ENCODE measurements at regions not wholly inside any gene's neighbourhood (a gene's known extent, or its start where the extent isn't known, plus 50 kb on each side); places are given as distances from the start of the nearest gene placed in this dataset.
"Not testable (repeated sequence)": the region's sequence is repeated elsewhere in the genome, so short reads cannot be mapped to it uniquely, and the experiment has no call there.

DNA sequence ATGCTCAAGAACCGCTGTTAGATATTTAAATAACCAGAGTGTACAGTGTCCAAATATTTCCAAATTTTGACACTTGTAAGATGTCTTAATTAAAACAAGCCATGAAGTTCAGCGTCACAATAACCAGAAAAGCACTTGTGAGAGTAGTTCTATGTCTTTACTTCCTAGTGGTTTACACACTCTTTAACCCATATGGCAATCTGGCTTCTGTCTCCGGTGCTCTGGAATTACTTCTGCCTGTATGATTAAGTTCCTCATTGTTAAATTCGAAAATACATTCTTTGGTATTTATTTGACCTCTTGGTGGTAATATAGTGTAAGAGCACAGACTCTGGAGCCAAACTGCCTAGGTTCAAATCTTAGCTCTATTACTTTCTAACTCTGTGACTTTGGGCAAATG, 89.9 kb upstream of the NOTCH2NLA start:
- DNase-seq: not testable (repeated sequence)

DNA sequence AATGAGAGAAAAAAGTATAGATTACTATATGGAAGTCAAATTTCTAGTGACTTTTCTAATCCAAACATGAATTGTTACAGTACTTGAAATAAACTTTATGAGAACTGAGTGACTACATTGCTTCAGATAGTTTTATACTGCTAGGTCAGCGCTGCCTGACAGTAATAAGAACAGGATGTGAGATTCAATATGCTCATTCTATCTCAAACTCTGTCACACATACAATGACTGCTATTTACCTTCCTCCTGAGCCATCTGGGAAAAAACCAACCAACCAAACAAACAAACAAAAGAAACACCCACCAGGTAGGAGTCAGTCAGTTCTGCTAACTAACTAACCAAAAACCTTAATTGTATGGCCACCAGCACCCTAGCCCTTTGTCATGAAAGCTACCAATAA, 89.0 kb upstream of the NOTCH2NLA start:
- not testable (repeated sequence) for DNase-seq

DNA sequence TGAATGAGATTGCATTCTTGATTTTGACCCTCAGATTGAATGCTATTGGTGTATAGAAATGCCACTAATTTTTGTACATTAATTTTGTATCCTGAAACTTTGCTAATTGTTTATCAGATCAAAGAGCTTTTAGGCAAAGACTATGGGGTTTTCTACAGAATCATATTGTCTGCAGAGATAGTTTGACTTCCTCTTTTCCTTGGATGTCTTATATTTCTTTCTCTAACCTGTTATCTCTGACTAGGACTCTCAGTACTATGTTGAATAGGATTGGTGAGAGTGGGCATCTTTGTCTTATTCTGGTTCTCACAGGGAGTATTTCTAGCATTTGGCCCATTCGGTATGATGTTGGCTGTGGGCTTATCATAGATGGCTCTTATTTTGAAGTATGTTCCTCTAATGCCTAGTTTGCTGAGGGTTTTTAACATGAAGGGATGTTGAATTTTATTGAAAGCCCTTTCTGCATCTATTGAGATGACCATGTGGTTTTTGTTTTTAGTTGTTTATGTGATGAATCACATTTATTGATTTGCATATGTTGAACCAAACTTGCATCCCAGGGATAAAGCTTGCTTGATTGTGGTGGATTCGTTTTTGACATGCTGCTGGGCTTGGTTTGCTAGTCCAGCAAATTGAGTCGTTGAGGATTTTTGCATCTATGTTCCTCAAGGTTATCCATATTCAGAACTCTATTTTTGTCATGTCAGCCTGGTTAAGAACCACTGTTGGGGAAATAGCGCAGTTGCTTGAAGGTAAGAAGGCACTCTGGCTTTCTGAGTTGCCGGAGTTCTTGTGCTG, 85.8 kb upstream of the NOTCH2NLA start:
- DNase-seq: not testable (repeated sequence)

DNA sequence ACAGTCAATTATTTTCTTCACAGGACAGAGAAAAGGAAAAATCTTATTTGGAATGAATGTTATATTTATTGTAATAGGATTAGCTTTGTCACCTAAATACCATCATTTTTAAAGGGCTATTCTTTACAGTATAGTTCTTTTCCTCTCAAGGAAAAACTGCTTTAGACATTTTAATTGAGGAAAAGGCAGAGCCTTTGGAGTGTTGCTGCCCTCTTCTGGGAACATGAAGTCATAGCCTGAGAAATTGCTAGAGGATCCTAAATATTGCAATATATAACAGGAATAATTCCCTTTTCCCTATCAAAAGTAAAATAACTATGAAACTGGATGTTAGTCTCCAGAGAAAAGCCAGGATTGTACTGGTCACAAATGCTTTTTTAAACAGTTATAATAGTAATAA, 81.8 kb upstream of the NOTCH2NLA start:
- DNase-seq: not testable (repeated sequence)

DNA sequence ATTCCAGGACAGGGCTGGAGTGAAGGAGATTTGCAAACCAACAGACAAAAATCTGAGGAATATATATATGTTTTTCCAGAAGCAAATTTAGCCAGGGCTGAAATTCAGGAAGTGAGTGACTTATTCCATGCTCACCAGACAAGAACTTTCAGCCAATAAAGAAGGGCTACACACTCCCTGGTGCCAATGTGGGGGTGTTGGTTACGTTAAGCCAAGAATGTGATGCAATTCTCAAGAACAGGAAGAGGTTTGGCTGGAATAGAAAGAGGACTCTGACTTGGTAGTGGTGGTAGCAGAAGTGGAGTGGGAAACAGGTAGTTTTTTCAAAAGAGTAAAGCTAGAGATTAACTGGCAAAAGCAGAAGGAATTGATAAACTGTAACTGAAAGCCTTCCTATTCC, 80.6 kb upstream of the NOTCH2NLA start:
- DNase-seq: not testable (repeated sequence)

DNA sequence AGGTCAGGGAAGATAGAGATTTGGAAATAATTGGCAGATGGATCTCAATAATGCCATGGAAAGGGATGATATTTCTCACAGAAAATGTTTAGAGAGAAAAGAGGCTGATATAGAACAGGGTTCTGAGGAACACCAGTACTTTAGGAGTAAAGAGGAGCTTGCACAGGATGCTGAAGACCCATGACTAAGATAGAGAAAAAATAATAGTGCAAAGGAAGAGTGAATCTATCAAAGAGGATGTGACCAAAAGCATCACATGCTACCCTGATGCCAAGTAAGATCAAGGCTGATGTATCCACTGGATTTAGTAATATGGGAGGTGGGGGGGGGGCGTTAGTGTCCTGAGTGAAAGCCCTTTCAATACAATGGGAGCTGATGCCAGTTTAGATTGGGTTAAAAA, 80.1 kb upstream of the NOTCH2NLA start:
- DNase-seq: not testable (repeated sequence)

DNA sequence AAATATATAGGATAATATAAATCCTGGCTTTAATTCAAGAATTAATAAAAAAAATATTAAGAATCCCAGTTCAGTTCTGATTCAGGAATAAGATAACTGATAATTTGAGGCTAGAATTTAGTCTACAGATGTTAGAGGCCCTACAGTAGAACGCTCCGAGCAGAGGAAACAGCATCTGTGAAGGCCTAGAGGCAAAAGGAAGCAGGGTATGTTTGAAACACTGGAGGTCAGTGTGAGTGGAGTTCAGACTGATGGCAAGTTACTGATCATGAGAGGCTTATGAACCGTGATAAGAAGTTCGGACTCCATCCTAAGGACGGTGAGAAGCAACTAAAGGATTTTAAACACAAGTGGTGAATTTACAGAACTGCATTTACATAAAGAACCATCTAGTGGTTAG, 79.3 kb upstream of the NOTCH2NLA start:
- DNase-seq: not testable (repeated sequence)

DNA sequence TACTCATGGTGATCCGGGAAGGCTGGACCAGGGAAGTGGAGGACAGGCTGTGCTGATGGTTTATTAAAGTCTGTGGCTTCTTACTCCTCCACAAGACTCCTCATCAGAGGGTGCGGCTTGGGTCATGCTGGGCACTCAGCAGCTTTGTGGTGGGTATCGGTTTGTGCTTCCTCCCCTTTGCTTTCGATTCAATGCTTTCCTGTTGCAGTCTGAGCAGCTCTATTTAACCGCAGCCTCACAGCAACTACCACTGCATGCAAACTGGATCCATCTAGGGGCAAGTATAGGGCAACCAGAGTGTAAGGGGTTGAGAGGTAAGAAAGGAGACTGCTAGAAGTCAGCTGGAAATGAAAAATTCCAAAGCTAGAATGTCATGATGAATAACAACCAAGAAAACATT, 78.8 kb upstream of the NOTCH2NLA start:
- DNase-seq: not testable (repeated sequence)

DNA sequence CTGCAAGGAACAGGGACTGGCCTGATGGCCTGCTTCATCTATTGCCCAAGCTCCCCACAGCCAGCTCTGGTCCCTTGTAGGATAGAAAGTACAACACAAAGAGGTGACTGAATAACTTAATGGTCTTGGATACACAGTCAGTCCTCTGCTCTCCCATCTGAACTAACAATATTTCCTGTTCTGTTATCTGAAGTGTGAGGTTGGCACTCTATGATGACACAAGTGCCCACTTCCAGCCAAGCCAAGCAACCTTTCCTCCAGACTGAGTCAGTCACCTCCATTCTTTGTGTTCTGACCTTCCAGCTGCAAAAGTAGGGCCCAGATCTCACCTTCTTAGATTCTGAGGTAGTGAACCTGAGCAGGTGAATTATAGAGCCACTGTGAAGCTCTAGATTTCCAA, 77.8 kb upstream of the NOTCH2NLA start:
- not testable (repeated sequence) for DNase-seq

DNA sequence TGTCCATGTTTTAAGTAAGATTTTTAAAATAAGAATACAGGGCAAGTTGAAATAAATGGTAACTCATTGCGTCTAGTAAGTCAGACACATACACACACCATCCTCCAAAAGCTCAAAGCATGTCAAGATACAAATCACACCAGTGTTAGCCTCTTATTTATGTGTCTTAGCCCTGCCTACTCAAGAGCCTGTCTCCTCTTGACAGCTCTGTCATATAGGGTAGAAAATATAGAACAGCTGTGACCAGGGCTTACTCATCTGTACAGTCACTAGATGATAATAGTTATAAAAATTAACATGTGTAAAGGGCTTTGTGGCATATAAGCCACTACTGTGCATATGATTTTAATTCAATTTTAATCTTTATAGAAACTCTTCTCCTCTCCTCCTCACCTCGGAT, 76.6 kb upstream of the NOTCH2NLA start:
- not testable (repeated sequence) for DNase-seq

DNA sequence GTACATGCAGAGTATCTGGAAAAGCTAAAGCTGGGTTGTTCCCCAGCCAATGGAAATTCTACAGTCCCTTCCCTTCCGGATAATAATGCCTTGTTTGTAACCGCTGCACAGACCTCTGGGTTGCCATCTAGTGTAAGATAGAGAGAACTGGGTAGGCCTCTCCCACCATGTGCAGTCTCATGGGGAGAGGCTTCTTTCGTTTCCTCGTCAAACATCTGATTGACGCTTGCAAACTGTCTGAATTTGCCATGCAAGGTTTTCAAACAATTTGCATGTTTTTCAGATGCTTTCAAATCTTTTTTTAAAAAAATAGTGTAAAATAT, 69.7 kb upstream of the NOTCH2NLA start:
- not testable (repeated sequence) for DNase-seq

DNA sequence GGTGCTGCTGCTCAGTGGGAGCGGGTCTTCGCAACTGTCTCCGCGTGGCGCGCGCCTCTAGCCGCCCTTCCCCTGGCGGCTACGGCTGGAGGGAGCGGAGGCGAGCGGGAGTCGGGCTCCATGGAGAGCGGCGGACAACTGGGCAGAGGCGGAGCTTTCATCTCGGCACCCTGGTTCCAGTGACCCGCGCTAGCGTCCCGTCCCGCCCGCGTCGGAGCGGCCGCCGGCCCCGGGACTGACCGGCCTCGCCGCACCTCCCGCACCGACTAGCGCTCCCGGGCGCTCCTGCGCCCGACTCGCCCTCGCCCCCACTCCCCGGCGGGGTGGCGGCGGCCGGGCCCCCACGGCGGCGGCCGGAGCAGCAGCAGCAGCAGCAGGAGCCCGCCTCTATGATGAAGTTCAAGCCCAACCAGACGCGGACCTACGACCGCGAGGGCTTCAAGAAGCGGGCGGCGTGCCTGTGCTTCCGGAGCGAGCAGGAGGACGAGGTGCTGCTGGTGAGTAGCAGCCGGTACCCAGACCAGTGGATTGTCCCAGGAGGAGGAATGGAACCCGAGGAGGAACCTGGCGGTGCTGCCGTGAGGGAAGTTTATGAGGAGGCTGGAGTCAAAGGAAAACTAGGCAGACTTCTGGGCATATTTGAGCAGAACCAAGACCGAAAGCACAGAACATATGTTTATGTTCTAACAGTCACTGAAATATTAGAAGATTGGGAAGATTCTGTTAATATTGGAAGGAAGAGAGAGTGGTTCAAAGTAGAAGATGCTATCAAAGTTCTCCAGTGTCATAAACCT, 69.2 kb upstream of the NOTCH2NLA start:
- DNase-seq: not testable (repeated sequence)

DNA sequence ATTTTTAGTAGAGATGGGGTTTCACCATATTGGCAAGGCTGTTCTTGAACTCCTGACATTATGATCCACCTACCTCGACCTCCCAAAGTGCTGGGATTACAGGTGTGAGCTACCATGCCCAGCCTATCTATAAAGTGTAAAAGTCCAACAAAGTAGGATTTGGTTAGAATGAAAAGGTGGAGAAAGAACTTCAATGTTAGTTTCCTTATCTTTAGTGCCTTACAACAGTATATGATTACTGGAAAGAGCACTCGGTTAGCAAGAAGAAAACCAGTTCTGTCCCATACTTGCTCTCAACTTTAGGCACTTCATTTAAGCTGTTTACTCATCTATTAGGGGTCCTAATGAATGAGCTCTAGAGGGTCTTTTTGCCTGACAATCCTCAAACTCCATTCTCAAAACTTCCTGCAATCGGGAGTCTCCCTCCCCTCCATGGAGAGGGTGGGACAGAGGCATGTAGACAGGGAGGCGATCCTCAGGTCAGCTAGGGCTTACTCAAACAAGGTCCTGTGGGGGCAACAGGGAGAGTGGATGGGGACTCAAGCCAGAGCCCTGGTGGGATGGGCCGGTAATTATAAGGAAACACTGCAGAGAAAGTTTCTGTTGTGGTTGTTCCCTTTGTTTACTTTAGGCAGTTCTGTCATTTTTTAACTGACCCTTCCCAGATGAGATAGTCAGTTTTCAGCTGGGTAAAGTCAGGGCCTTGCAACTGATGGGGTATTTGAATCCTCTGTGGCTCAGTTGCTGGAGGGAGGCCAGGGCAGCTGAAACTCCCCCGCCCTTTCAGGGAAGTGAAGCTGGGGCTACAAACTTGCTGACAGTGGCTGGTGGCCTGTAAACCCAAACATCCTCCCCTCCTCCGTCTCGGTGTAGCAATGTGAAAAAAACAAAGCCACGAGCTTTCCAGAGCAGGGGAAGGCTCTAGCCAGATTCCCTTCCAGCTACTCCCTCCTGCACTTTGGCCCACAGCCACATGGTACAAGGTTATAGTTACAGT, 64.4 kb upstream of the NOTCH2NLA start:
- not testable (repeated sequence) for DNase-seq

DNA sequence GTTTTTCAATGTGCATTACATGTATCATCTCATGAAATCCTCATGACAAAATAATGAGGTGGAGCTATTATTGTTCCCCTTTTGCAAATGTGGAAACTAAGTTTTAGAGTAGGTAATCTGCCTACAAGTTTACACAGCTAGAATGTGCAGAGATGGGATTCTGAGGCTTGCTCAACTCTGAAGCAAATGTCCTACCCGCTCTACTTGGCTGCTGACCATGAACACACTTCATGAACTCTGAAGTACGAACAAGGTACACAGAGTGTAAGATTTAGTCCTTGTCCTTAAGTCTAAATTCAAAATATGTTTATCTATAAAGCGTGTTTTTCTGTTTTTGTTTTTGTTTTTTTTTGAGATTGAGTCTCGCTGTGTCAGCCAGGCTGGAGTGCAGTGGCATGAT, 63.6 kb upstream of the NOTCH2NLA start:
- DNase-seq: not testable (repeated sequence)

DNA sequence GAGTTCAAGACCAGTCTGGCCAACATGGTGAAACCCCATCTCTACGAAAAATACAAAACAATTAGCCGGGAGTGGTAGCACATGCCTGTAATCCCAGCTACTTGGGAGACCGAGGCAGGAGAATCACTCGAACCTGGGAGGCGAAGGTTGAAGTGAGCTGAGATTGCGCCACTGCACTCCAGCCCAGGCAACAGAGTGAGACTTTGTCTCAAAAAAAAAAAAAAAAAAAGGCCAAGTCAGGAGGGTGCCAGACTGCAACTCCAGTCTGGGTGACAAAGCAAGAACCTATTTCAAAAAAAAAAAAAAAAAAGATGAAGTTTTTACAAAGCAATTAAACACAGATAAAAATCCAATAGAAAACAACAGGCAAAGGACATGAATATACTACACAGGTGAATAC, 59.1 kb upstream of the NOTCH2NLA start:
- DNase-seq: not testable (repeated sequence)

DNA sequence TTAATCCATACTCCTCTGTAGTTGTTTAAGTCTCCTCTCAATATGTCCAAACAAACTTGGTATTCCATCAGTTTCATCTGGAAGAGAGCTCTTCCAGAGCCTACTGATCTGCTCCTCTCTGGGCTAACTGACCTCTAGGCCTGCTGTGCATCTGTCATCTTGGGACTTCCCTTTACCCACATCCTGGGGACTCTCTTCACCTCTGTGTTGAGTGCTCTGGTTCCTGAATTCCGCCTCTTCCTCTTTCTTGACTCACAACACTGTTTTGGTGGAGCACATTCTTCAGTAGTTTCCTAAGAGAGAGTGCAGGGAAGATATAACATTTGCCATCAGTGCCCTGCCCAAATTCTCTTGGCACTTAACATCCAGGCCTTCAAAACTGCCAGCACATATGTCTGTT, 55.9 kb upstream of the NOTCH2NLA start:
- not testable (repeated sequence) for DNase-seq

DNA sequence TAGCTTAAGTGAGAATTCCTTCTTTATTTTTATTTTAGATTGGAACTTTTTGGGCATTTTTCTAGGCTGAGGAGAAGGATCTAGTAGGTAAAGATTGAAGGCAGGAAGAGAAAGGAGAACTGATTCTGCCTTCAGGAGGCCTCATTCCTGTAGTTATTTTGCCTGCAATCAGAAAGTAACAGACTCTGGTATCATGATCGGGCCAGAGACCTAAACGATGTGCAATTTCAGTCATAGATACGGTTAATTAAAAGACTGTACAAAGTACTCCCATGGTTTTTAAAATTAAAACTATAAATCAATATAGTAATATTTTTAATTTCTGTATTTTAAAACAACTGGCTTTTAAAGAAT, 54.7 kb upstream of the NOTCH2NLA start:
- DNase-seq: not testable (repeated sequence)

DNA sequence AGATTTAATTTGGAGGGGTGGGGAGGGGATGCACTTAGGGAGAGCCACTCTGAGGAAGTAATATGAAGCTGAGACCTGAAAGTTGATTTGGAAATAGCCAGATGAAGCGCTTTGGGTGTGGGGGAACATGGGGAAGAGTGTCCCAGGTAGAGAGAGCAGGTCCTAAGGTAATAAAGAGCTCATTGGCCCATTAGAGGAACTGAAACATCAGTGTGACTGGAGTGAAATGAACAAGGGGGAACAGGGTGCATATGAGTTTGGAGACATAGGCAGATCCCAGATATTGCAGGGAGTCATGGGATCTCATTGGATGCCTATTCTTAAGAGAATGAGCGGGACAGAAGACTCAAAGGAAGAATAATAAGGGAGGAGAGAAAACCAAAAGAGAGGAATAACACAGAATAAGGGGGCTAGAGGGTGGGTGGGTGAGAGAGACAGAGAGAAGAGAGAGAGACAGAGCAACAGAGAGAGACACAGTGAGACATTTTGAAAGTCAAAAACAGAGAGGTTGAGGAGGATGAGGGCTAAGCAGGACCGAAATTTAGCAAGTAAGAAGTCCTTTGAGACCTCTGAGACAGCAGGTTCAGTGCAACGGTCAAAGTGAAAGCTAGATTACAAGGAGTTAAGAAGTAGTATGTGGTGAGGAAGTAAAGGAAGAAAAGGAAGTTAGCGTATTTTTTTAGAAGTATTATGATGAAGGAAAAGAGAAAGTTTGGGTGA, 54.1 kb upstream of the NOTCH2NLA start:
- DNase-seq: not testable (repeated sequence)

DNA sequence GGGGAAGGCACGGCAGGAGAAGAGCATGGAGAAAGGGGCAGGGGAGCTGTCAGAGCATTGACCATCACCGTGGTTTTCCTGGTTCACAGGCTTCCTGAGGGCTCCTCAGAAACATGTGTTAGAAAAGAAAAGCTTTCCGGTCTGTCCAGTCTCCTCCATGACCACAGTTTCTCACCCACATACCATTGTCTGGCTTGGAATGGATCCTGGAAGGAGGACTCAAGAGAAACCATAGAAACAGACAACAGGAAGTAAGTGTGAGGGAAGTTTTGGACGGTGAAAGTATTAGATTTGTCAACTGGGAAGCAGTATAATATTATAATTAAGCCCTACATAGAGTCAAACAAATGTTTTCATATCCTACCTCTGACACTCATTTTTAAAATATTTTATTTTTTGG, 52.7 kb upstream of the NOTCH2NLA start:
- DNase-seq: not testable (repeated sequence)

DNA sequence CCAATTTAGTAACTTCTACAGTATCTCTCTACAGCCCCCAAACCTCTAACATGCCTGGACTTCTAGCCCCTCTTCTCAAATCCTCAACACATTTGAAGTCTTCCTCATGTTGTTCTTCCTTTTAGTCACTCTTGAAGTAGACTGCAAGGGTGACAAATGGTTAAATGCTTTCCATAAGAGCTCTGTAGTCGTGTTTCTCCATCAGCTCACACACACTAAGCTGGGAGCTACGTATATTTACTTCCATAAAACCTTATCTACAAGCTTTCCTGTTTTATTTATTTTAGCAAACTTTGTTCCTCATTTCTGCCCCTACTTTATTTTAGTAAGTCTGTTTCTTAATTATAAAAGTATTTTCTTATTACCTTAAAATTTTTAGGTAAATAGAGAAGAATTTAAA, 49.9 kb upstream of the NOTCH2NLA start:
- DNase-seq: not testable (repeated sequence)
